Body of pancreas (tissue), 4 donors: ENCODE measurements at regions not wholly inside any gene's neighbourhood (a gene's known extent, or its start where the extent isn't known, plus 50 kb on each side); places are given as distances from the start of the nearest gene placed in this dataset.

Source experiments
- POLR2A ChIP-seq, 3 donors: fragments of 450-650 bp; IDR thresholded peaks; one replicate each; pipeline ENCODE4 v1.6.1; 2016; ENCODE audit warnings: antibody characterized with exemption in 3 of 3, mild to moderate bottlenecking in 2 of 3
- TF ChIP-seq, protein P1 (sequence below), 7 experiments: fragments of 450-650 bp in 4 of 7; fragments of 200-600 bp in 3 of 7; sonication (generic) in 3 of 7; IDR thresholded peaks; one replicate each; pipeline ENCODE4 v1.5.1; 2016 to 2019; ENCODE audit warnings: antibody characterized with exemption in 7 of 7

DNA sequence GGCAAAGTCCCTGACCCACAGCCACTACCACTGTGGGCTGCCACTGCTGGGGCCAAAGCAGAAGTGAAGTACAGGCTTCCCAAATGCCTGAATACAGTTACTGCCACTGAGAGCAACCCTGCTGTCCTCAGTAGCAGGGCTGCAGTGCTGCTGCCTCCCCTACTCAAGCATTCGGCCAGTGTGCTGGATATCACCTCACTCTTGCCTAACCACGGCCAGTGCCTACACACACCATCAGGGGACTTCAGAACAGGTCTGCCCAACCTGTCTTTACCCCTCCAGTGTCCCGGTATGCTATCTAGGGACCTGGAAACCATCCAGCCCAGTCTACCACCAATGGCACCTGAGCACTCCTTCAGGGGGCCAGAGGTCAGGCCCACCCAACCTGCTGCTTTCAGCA, 261.5 kb upstream of the COL8A1 start:
- TF ChIP-seq, protein P1, sequence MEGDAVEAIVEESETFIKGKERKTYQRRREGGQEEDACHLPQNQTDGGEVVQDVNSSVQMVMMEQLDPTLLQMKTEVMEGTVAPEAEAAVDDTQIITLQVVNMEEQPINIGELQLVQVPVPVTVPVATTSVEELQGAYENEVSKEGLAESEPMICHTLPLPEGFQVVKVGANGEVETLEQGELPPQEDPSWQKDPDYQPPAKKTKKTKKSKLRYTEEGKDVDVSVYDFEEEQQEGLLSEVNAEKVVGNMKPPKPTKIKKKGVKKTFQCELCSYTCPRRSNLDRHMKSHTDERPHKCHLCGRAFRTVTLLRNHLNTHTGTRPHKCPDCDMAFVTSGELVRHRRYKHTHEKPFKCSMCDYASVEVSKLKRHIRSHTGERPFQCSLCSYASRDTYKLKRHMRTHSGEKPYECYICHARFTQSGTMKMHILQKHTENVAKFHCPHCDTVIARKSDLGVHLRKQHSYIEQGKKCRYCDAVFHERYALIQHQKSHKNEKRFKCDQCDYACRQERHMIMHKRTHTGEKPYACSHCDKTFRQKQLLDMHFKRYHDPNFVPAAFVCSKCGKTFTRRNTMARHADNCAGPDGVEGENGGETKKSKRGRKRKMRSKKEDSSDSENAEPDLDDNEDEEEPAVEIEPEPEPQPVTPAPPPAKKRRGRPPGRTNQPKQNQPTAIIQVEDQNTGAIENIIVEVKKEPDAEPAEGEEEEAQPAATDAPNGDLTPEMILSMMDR (IDR thresholded peaks at IDR 0.05), result no peak
- no peak for TF ChIP-seq POLR2A (IDR thresholded peaks at IDR 0.05)
